ENCODE measurements at regions not wholly inside any gene's neighbourhood (a gene's known extent, or its start where the extent isn't known, plus 50 kb on each side); places are given as distances from the start of the nearest gene placed in this dataset.

GRCh38 chr12:5260591-5261086, 171.3 kb upstream of the NTF3 start:
- TF ChIP-seq, protein P1, sequence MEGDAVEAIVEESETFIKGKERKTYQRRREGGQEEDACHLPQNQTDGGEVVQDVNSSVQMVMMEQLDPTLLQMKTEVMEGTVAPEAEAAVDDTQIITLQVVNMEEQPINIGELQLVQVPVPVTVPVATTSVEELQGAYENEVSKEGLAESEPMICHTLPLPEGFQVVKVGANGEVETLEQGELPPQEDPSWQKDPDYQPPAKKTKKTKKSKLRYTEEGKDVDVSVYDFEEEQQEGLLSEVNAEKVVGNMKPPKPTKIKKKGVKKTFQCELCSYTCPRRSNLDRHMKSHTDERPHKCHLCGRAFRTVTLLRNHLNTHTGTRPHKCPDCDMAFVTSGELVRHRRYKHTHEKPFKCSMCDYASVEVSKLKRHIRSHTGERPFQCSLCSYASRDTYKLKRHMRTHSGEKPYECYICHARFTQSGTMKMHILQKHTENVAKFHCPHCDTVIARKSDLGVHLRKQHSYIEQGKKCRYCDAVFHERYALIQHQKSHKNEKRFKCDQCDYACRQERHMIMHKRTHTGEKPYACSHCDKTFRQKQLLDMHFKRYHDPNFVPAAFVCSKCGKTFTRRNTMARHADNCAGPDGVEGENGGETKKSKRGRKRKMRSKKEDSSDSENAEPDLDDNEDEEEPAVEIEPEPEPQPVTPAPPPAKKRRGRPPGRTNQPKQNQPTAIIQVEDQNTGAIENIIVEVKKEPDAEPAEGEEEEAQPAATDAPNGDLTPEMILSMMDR (IDR thresholded peaks at IDR 0.05): no peak
- TF ChIP-seq POLR2A (IDR thresholded peaks at IDR 0.05) (no peak), POLR2AphosphoS5 (IDR thresholded peaks at IDR 0.05; ENCODE audit: insufficient read depth in 1 of 2, low read depth in 1 of 2) (no peak)
